Coronary artery (tissue), 2 donors: ENCODE measurements at regions not wholly inside any gene's neighbourhood (a gene's known extent, or its start where the extent isn't known, plus 50 kb on each side); places are given as distances from the start of the nearest gene placed in this dataset.
"Not testable (repeated sequence)": the region's sequence is repeated elsewhere in the genome, so short reads cannot be mapped to it uniquely, and the experiment has no call there.

Experiments used
- DNase-seq: peaks from one replicate; pipeline ENCODE4 v3.0.0-alpha.2; 2017; ENCODE audit warnings: low spot score
- H3K27ac ChIP-seq, 2 donors: fragments of 200-600 bp; sonication (generic); one replicate each; pipeline ENCODE4 v1.5.1; 2016 to 2019
- H3K4me3 ChIP-seq: fragments of 200-600 bp; sonication (generic); 2 replicates; pipeline ENCODE4 v1.5.1; 2016; ENCODE audit warnings: mild to moderate bottlenecking, moderate library complexity
- TF ChIP-seq, protein P1 (sequence below): fragments of 200-600 bp; sonication (generic); IDR thresholded peaks from one replicate; pipeline ENCODE4 v1.5.1; 2019; ENCODE audit warnings: antibody characterized with exemption

GRCh38 chr13:50227361-50227760, 212.1 kb downstream of the KCNRG start:
- DNase-seq: no peak
- H3K4me3 ChIP-seq: no peak overlapping the region
- TF ChIP-seq, protein P1, sequence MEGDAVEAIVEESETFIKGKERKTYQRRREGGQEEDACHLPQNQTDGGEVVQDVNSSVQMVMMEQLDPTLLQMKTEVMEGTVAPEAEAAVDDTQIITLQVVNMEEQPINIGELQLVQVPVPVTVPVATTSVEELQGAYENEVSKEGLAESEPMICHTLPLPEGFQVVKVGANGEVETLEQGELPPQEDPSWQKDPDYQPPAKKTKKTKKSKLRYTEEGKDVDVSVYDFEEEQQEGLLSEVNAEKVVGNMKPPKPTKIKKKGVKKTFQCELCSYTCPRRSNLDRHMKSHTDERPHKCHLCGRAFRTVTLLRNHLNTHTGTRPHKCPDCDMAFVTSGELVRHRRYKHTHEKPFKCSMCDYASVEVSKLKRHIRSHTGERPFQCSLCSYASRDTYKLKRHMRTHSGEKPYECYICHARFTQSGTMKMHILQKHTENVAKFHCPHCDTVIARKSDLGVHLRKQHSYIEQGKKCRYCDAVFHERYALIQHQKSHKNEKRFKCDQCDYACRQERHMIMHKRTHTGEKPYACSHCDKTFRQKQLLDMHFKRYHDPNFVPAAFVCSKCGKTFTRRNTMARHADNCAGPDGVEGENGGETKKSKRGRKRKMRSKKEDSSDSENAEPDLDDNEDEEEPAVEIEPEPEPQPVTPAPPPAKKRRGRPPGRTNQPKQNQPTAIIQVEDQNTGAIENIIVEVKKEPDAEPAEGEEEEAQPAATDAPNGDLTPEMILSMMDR: no peak

GRCh38 chr13:50228527-50228926, 213.3 kb downstream of the KCNRG start:
- H3K4me3 ChIP-seq: no peak overlapping the region
- no peak overlapping the region for H3K27ac ChIP-seq
- DNase-seq: no peak
- TF ChIP-seq, protein P1: no peak

More at GRCh38 chr13:50227361-50227760, 212.1 kb downstream of the KCNRG start:
- H3K27ac ChIP-seq: no peak overlapping the region

GRCh38 chr13:50229960-50230661, 214.9 kb downstream of the KCNRG start:
- DNase-seq: no peak

DNA sequence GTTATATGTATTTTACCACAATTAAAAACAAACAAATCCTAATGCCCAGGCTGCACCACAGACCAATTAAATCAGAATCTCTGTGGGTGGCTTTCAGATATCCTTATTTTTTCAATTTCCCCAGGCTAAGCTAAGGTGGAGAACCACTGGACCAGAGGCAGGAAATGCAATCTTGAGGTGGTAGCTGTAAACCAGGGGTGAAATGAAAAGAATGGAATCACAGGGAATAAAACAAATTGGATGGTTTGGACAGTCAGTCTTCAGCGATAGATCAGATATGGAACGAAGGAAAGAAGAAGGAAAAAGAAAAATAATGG, 215.4 kb downstream of the KCNRG start:
- DNase-seq: no peak
- TF ChIP-seq, protein P1: no peak
- H3K4me3 ChIP-seq: no peak overlapping the region
- H3K27ac ChIP-seq: no peak overlapping the region

More at GRCh38 chr13:50229960-50230661, 214.9 kb downstream of the KCNRG start:
- Histone ChIP-seq H3K4me3 (no peak overlapping the region), H3K27ac (no peak overlapping the region)
- TF ChIP-seq, protein P1: no peak

DNA sequence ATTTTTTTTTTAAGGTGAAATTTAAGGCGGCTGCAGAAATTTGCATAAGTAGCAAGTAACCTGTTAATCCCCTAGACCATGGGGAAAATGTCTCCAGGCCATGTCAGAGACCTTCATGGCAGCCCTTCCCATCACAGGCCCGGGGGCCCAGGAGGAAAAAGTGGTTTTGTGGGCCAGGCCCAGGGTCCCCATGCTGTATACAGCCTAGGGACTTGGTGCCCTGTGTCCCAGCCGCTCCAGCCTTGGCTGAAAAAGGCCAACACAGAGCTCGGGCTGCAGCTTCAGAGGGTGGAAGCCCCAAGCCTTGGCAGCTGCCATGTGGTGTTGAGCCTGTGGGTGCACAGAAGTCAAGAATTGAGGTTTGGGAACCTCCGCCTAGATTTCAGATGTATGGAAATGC, 218.3 kb downstream of the KCNRG start:
- not testable (repeated sequence) for H3K4me3 ChIP-seq, H3K27ac ChIP-seq, DNase-seq

DNA sequence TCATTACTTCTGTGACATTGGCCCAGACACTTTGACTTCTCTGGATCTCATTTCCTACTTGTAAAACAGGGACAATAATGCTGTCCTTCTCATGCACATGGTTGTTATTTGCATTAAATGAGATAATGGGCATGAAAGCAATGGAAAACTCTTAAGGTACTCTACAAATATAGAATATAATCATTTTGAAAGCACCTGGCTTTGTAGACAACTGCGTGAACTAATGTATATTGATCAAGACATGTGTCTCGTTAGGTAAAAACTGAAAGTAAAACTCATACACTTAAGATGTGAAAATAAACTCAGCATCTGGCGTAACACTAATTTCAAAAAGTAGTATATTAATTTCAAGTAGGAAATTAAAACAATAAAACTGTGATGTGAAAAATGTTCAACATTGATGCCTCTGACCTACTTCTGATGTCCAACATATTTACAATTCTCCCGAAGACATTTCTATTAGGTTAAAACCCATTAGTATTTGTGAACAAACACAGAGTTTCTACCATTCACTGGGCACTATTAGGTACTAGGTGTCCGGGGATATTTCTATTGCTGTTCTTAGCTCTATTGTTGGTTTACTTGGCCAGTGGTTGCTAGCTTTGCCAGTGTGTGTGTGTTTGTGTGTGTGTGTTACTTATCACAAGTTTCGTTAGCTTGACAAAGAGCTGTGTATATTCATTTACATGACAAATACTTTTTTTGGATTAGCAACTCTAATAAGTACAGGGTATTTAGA, 220.5 kb downstream of the KCNRG start:
- Histone ChIP-seq H3K27ac (no peak overlapping the region), H3K4me3 (no peak overlapping the region)
- TF ChIP-seq, protein P1: no peak
- no peak for DNase-seq

DNA sequence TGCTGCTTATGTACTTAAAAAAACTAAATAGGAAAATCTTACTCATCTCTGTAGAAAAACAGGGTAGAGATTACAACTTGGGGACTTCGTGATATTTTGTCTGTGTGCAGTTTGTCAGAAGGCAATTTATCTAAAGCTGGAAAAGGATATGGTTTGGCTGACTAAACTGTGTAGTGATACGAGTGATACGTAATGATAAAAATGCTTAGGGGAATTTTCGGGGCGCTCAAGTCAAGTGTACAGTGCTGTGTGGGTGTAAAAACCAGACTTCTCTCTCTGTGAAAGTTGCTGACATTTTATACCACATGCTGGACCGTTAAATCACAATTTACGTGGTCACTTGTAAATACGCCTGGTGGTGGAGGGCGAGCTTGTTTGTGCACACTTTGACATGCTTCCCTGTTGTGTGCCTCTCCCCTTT, 221.7 kb downstream of the KCNRG start:
- peak overlapping the region; percentile 25 for H3K4me3 ChIP-seq
- TF ChIP-seq, protein P1: no peak
- no peak overlapping the region for H3K27ac ChIP-seq
- no peak for DNase-seq
